ENCODE measurements at regions not wholly inside any gene's neighbourhood (a gene's known extent, or its start where the extent isn't known, plus 50 kb on each side); places are given as distances from the start of the nearest gene placed in this dataset.

GRCh38 chr2:184463866-184464248 lies 134.5 kb upstream of the ZNF804A start:
- no peak for DNase-seq (ENCODE audit: low spot score)
- in situ Hi-C loops (cut with MboI; ENCODE audit: low sequenced_read_pairs, unreplicated experiment) = no loop called here
- no peak for TF ChIP-seq CTCF (IDR thresholded peaks at IDR 0.05; ENCODE audit: borderline replicate concordance, control extremely low read depth, extremely low read depth, insufficient read depth, missing control alignments)

GRCh38 chr2:184468826-184469225 lies 129.5 kb upstream of the ZNF804A start:
- no peak for DNase-seq (ENCODE audit: low spot score)
- TF ChIP-seq CTCF (IDR thresholded peaks at IDR 0.05; ENCODE audit: borderline replicate concordance, control extremely low read depth, extremely low read depth, insufficient read depth, missing control alignments) = no peak
- in situ Hi-C loops (cut with MboI; ENCODE audit: low sequenced_read_pairs, unreplicated experiment) = no loop called here

GRCh38 chr2:184472481-184472880 lies 125.8 kb upstream of the ZNF804A start:
- no peak for DNase-seq (ENCODE audit: low spot score)

DNA sequence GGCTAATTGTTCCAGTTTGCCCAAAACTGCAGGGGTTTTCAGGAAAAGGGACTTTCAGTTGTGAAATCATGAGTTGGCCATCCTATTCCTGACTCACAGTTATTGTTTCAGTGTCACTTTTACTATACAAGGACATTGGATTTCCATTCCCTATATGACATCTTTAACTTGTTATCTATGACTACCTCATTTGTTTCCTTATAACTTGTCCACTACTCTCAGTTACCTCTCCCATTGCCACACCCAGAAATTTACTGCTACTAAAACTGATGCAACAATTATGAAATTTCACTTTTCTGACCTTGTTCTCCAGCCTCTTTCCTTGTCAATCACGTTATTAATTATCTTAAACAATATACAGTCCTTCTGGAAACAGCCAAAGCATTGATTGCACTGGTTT lies 116.5 kb upstream of the ZNF804A start:
- no peak for TF ChIP-seq CTCF (IDR thresholded peaks at IDR 0.05; ENCODE audit: borderline replicate concordance, control extremely low read depth, extremely low read depth, insufficient read depth, missing control alignments)

More at GRCh38 chr2:184472481-184472880, 125.8 kb upstream of the ZNF804A start:
- in situ Hi-C loops (cut with MboI; ENCODE audit: low sequenced_read_pairs, unreplicated experiment) = no loop called here
- TF ChIP-seq CTCF (IDR thresholded peaks at IDR 0.05; ENCODE audit: borderline replicate concordance, control extremely low read depth, extremely low read depth, insufficient read depth, missing control alignments) = no peak

DNA sequence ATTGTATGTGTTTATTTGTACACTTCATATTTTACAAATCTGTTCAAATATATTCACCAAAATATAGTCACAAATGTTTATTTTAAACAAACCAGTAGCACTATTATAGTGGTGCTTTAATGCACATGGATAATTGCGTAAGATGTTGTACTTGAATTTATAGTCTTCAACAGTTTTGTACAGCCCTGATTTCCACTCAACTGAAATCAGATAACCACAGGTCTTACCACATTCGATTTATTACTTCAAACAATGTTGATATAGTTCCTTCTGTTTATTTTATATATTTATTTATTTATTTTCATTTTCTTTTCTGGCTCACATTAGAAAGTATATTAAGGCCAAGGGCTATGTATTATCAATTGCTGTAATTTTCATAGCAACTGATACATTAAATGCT lies 99.4 kb upstream of the ZNF804A start:
- in situ Hi-C loops (cut with MboI; ENCODE audit: low sequenced_read_pairs, unreplicated experiment) = no loop called here
- no peak for DNase-seq (ENCODE audit: low spot score)
- TF ChIP-seq CTCF (IDR thresholded peaks at IDR 0.05; ENCODE audit: borderline replicate concordance, control extremely low read depth, extremely low read depth, insufficient read depth, missing control alignments) = no peak

More for the DNA sequence above, 116.5 kb upstream of the ZNF804A start:
- in situ Hi-C loops (cut with MboI; ENCODE audit: low sequenced_read_pairs, unreplicated experiment) = no loop called here
- DNase-seq (ENCODE audit: low spot score) = no peak

- no peak for DNase-seq (ENCODE audit: low spot score)
- in situ Hi-C loops (cut with MboI; ENCODE audit: low sequenced_read_pairs, unreplicated experiment) = no loop called here
- TF ChIP-seq CTCF (IDR thresholded peaks at IDR 0.05; ENCODE audit: borderline replicate concordance, control extremely low read depth, extremely low read depth, insufficient read depth, missing control alignments) = no peak
These were observed 94.1 kb upstream of the ZNF804A start for GRCh38 chr2:184504252-184504651.

- no peak for DNase-seq (ENCODE audit: low spot score)
- no peak for TF ChIP-seq CTCF (IDR thresholded peaks at IDR 0.05; ENCODE audit: borderline replicate concordance, control extremely low read depth, extremely low read depth, insufficient read depth, missing control alignments)
- in situ Hi-C loops (cut with MboI; ENCODE audit: low sequenced_read_pairs, unreplicated experiment) = no loop called here
These were observed 91.1 kb upstream of the ZNF804A start for GRCh38 chr2:184507254-184507653.
